PC-9 (cell line): ENCODE measurements at regions not wholly inside any gene's neighbourhood (a gene's known extent, or its start where the extent isn't known, plus 50 kb on each side); places are given as distances from the start of the nearest gene placed in this dataset.

ENCODE experiments used
- CTCF ChIP-seq: fragments of 200-600 bp; sonication (generic); conservative IDR thresholded peaks from 2 replicates; pipeline ENCODE4 v1.6.1; 2017; ENCODE audit warnings: mixed run types, antibody characterized with exemption, mild to moderate bottlenecking, moderate library complexity
- EZH2 ChIP-seq: fragments of 200-600 bp; sonication (generic); IDR thresholded peaks from 2 replicates; pipeline ENCODE4 v1.8.0; 2017; ENCODE audit warnings: antibody characterized with exemption, low read depth

- no peak; the same call in 1 of the 2 replicates for TF ChIP-seq CTCF
- no peak for TF ChIP-seq EZH2
Measured at GRCh38 chr1:213858581-213858980, 129.2 kb upstream of the PROX1 start.
